Smooth muscle cell (in vitro differentiated cells): ENCODE measurements at regions not wholly inside any gene's neighbourhood (a gene's known extent, or its start where the extent isn't known, plus 50 kb on each side); places are given as distances from the start of the nearest gene placed in this dataset.

ENCODE experiments used
- DNase-seq: peaks from one replicate; lab custom pipeline; 2025; ENCODE audit not compliant: unreplicated experiment; lab: John Stamatoyannopoulos, UW
- H2AFZ ChIP-seq: fragments of 200-600 bp; sonication (generic); 2 replicates; pipeline ENCODE4 v1.6.0; 2016; ENCODE audit warnings: antibody characterized with exemption, low read depth, mild to moderate bottlenecking
- H3F3A ChIP-seq: fragments of 200-600 bp; sonication (generic); 2 replicates; pipeline ENCODE4 v1.6.0; 2017; ENCODE audit warnings: antibody characterized with exemption, low read depth
- H3K27ac ChIP-seq: fragments of 200-600 bp; sonication (generic); 2 replicates; pipeline ENCODE4 v1.5.1; 2016; ENCODE audit warnings: low read depth, mild to moderate bottlenecking
- H3K27me3 ChIP-seq: fragments of 200-600 bp; sonication (generic); 2 replicates; pipeline ENCODE4 v1.6.1; 2016; ENCODE audit warnings: low read depth, mild to moderate bottlenecking
- H3K36me3 ChIP-seq: fragments of 200-600 bp; sonication (generic); 2 replicates; pipeline ENCODE4 v1.5.1; 2016; ENCODE audit warnings: low read depth
- H3K4me1 ChIP-seq: fragments of 200-600 bp; sonication (generic); 2 replicates; pipeline ENCODE4 v1.5.1; 2016; ENCODE audit warnings: low read depth
- H3K4me2 ChIP-seq: fragments of 200-600 bp; sonication (generic); 2 replicates; pipeline ENCODE4 v1.6.0; 2016; ENCODE audit warnings: mild to moderate bottlenecking
- H3K4me3 ChIP-seq: fragments of 200-600 bp; sonication (generic); 2 replicates; pipeline ENCODE4 v1.5.1; 2016; ENCODE audit warnings: mild to moderate bottlenecking
- H3K79me2 ChIP-seq: fragments of 200-600 bp; sonication (generic); 2 replicates; pipeline ENCODE4 v1.6.0; 2016; ENCODE audit warnings: low read depth, mild to moderate bottlenecking
- H3K9ac ChIP-seq: fragments of 200-600 bp; sonication (generic); 2 replicates; pipeline ENCODE4 v1.6.0; 2016; ENCODE audit warnings: low read depth
- H3K9me3 ChIP-seq: fragments of 200-600 bp; sonication (generic); replicated peaks from 2 replicates; pipeline ENCODE4 v1.5.1; 2016; ENCODE audit warnings: low read depth
- H4K20me1 ChIP-seq: fragments of 200-600 bp; sonication (generic); 2 replicates; pipeline ENCODE4 v1.6.0; 2016; ENCODE audit warnings: low read depth
- CTCF ChIP-seq: fragments of 200-600 bp; sonication (generic); IDR thresholded peaks from 2 replicates; pipeline ENCODE4 v1.5.1; 2017; ENCODE audit warnings: borderline replicate concordance, mild to moderate bottlenecking, antibody characterized with exemption; ENCODE audit not compliant: insufficient read depth, poor library complexity, severe bottlenecking
- WGBS: methylation state at CpG from one replicate; pipeline ENCODE4 v1.1.7; 2016; ENCODE audit warnings: low lambda C conversion rate; 5-methylcytosine and 5-hydroxymethylcytosine counted together

- H3F3A ChIP-seq = no peaks in the 10 kb centered on the region
- H3K4me3 ChIP-seq = no peak overlapping the region
- H3K9me3 ChIP-seq = no peaks in the 10 kb centered on the region
- WGBS = 88% methylated on average over 1 of the region's 1 CpG
- H3K27ac ChIP-seq = no peak overlapping the region
- H3K36me3 ChIP-seq = no peaks in the 10 kb centered on the region
- no peaks in the 10 kb centered on the region for H3K27me3 ChIP-seq
- H3K4me2 ChIP-seq = no peak overlapping the region
- no peak for TF ChIP-seq CTCF
- peaks cover 3% of the 10 kb centered on the region for H3K4me1 ChIP-seq
- no peak overlapping the region for H2AFZ ChIP-seq
- DNase-seq = no peak
- no peaks in the 10 kb centered on the region for H3K79me2 ChIP-seq
- H3K9ac ChIP-seq = no peak overlapping the region
- no peaks in the 10 kb centered on the region for H4K20me1 ChIP-seq
These were observed 404.8 kb downstream of the MBD2 start for GRCh38 chr18:53819671-53820070.

- H3K27me3 ChIP-seq = no peaks in the 10 kb centered on the region
- H3K9ac ChIP-seq = no peak overlapping the region
- peaks cover 3% of the 10 kb centered on the region for H3K4me1 ChIP-seq
- TF ChIP-seq CTCF = no peak
- no peak for DNase-seq
- no peak overlapping the region for H2AFZ ChIP-seq
- peak overlapping the region; percentile 62 for H3K27ac ChIP-seq
- H3K4me2 ChIP-seq = peak overlapping the region; percentile 65
- H3K79me2 ChIP-seq = no peaks in the 10 kb centered on the region
- H4K20me1 ChIP-seq = no peaks in the 10 kb centered on the region
- no peaks in the 10 kb centered on the region for H3K36me3 ChIP-seq
- WGBS = 95% methylated on average over 1 of the region's 1 CpG
- no peak overlapping the region for H3K4me3 ChIP-seq
- H3K9me3 ChIP-seq = no peaks in the 10 kb centered on the region
- no peaks in the 10 kb centered on the region for H3F3A ChIP-seq
These were observed 405.3 kb downstream of the MBD2 start for GRCh38 chr18:53819174-53819573.

- no peak overlapping the region for H3K9ac ChIP-seq
- peak overlapping the region; percentile 62 for H3K27ac ChIP-seq
- H3K79me2 ChIP-seq = no peaks in the 10 kb centered on the region
- H3K36me3 ChIP-seq = no peaks in the 10 kb centered on the region
- no peak for TF ChIP-seq CTCF
- H3K9me3 ChIP-seq = no peaks in the 10 kb centered on the region
- H2AFZ ChIP-seq = no peak overlapping the region
- H3K4me1 ChIP-seq = peaks cover 3% of the 10 kb centered on the region
- H3K27me3 ChIP-seq = no peaks in the 10 kb centered on the region
- H3F3A ChIP-seq = no peaks in the 10 kb centered on the region
- DNase-seq = no peak
- peak overlapping the region; percentile 65 for H3K4me2 ChIP-seq
- H3K4me3 ChIP-seq = peak overlapping the region; percentile 1
- H4K20me1 ChIP-seq = no peaks in the 10 kb centered on the region
- 77% methylated on average over 1 of the region's 1 CpG for WGBS
These were observed 406.2 kb downstream of the MBD2 start for GRCh38 chr18:53817976-53818950.
